Retina (tissue), 1 donor: ENCODE measurements at regions not wholly inside any gene's neighbourhood (a gene's known extent, or its start where the extent isn't known, plus 50 kb on each side); places are given as distances from the start of the nearest gene placed in this dataset.
A peak's percentile ranks its signal among the peaks of the same experiment; 100 is the strongest.
"Not testable (repeated sequence)": the region's sequence is repeated elsewhere in the genome, so short reads cannot be mapped to it uniquely, and the experiment has no call there.

ENCODE experiments used
- DNase-seq: peaks from one replicate; pipeline ENCODE4 v3.0.0-alpha.2; 2016

DNA sequence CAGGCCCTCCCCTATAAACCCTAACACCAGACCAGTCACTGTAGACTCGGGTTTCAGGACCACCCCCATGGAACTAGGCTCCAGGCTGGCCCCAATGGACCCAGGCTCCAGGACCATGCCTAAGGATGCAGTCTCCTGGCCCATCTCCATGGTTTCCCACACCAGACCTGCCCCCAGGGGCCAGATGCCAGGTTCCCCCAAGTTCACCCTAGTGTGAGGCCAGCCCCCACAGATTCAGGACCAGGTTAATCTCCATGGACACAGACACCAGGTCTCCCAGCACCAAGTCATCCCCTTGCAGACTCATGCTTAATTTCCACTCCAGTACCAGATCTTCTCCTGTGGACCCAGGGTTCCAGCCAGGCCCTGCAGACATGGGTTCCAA lies 103.8 kb upstream of the LANCL2 start:
- DNase-seq, result no peak

DNA sequence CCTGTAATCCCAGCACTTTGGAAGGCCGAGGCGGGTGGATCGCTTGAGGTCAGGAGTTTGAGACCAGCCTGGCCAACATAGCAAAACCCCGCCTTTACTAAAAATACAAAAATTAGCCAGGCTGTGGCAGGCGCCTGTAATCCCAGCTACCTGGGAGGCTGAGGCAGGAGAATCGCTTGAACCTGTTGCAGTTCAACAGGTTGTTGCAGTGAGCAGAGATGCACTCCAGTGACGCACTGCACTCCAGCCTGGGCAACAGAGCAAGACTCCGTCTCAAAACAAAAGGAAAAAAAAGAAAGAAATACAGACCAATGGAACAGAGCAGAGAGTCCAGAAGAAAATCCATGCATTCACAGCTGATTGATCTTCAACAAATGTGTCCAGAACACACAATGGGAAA lies 99.8 kb upstream of the LANCL2 start:
- not testable (repeated sequence) for DNase-seq

DNA sequence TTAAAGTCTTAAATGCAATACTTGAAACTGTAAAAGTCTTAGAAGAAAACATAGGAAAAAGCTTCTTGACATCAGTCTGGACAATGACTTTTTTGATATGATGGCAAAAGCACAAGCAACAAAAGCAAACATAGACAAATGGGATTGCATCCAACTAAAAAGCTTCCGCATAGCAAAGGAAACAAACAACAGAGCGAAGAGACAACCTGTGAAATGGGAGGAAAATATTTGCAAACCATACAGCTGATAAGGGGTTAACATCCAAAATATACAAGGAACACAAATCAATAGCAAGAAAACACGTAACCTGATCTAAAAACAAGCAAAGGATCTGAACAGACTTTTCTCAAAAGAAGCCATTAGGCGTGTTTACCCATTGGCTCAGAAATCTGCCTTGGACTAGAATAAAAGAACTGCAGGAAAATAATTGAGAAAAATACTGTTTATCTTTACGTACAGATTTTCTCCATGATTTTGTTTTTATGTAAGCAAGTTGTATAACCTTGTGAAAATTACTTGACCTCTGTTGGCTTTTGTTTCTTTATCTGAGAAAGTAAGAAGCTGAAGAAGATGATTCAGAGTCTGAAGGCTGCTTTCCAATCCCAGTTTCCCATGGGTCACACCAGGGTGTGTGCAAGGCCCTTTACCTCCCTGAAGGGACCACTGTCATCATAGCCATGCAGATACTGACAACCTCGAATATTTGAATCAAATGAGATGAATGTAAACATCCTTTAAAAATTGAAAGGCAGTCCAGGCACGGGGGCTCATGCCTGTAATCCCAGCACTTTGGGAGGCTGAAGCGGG lies 99.1 kb upstream of the LANCL2 start:
- DNase-seq, result no peak

DNA sequence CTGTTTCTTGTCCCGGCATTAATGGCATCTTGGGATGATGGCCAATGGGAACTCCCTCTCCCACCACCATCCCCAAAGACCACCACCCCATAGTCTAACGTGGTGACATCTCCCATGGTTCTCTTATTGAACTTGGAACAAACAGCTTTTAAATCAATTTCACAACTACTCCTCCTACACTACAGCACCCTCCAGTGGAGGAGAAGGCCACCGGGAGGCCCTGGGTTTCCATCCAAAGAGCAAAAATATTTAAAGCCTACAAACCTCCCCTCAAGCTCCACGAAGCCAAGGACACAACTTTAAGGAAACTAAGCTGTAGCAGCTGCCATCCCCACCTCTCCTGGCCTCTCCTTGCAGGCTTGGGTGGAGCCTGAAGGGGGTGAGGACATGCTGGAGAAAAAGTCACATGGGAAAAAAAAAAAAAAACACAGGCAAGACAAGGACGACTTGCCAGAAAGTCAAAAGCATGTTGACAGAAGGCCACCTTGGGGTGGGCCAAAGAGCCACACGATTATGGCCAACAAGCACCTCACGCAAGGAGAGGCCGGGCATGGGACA lies 94.0 kb upstream of the LANCL2 start:
- no peak for DNase-seq

DNA sequence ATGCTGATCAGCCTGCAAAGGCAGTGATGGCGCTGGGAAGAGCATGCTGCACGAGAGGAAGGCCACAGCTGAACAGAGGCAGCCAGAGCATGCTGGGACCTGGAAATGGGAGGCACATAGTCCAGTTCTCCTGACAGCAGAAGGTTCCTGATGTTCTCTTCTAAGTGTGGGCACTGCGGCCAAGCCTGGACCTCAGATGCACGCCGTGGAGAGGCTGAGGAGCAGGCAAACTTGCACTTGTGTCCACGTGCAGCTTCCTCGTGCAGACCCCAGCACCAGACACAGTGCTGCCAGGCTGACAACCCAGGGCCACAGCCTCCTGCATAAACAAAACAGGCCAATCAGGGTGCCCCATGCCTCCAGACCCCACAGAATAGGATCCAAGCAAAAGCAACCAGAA lies 93.5 kb upstream of the LANCL2 start:
- DNase-seq, result no peak

DNA sequence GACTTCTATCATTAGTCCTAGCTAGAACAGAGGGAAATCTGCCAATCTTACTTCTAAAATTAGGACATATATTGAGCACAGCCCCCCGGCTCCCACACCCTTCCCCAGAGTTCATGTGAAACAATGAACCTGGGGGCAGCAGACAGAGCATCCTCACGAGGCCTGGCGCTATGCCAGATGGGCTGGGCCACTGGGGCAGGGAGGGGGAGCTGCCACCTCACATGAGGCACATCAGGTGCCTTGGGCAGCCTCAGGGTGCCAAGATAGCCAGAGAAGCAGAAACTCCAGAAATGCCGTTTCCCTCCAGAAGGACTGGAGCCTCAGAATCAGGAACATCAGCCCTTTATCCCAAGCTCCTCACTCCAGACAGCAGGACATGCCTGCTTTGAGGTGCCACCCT lies 92.8 kb upstream of the LANCL2 start:
- DNase-seq, result no peak

DNA sequence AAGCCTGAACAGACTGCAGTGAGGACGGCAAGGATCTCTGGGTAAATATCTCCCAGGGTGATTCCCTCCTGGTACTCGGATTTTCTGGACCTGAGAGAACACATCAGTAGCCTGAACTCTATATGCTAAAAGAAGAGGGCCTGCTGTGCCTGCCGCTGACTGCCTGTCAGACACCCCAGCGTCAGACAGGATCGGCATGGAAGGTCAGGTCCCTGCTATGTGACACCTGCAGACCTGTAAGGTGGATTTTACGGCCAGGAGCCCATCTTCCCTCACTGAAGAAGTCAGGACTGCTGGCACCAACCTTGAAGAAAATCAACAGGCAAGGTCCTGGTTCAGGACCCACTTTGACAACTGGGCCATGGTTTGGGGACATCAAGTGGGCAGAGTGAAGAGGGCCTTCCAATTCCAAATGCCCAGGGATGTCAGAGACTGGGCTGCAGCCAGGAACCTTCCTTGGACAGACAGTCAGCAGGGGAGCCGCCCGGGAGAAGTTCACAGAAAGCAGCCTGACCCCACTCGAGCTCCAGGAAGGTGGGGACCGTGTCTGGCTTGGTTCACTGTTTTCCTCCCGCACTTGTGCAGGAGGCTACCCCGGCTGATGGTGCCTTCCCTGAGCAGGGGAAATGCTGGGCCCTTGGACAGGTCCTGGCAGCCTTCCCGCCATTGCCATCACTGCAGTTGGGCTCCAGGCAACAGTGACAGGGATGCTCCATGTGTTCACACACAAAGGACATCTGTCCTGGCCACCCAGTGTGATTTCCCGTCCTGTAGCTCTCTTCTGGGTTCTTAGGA lies 91.8 kb upstream of the LANCL2 start:
- no peak for DNase-seq

DNA sequence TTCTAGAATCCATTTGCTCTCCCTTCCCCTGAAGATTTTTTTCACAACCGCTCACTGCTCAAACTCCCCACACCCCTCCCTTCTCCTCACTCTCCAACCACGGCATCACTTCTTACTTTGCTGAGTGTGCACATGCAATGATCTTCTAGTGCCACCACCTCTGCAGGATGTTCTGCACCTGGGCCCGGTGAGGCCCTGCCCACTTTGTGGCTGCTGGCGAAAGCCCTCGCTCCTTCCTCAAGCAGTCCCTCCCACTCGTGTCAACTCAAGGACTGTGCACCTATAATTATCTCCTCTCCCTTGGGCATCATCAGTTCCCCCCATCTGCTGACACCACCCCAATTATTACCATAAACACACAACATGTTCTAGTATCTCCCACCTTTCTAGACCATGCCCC lies 91.0 kb upstream of the LANCL2 start:
- no peak for DNase-seq

DNA sequence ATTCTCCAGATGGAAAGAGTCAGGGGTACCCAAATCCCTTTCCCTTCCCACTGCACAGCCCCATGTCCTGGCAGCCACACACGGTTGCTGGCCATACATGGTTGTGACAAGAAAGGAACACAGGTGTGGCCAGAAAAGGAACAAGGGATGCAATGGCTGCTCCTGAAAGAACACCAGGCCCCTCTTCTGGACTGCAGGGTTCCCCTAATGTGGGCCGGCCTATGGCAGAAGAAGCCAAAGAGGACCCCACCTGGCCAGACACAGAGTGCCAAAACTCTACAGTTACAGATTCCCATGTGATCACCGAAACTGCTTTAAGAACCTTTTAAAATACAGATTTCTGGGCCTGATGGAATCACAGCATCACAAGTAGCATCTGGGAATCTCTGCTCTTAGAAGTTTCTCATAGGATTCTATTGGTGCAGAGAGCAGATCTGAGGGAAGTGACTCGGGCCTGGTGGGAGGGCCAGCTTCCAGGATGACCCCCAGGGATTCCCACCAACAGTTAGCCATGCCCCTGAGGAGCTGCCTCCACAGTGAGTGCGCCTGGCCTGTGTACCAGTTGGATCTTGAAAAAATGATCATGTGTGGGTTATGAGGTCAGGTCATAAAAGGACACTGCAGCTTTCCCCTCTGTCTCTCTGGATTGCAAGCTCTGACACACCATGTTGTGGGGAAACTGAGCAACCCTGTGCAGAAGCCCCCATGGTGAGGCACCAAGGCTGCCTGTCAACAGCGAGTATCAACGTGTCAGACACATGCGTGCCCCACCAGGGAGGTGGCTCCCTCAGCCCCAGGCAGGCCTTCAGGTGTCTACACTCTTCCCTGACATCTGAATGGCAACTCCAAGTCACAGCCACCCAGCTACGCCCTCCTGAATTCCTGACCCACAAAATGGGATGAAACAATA lies 89.6 kb upstream of the LANCL2 start:
- no peak for DNase-seq

DNA sequence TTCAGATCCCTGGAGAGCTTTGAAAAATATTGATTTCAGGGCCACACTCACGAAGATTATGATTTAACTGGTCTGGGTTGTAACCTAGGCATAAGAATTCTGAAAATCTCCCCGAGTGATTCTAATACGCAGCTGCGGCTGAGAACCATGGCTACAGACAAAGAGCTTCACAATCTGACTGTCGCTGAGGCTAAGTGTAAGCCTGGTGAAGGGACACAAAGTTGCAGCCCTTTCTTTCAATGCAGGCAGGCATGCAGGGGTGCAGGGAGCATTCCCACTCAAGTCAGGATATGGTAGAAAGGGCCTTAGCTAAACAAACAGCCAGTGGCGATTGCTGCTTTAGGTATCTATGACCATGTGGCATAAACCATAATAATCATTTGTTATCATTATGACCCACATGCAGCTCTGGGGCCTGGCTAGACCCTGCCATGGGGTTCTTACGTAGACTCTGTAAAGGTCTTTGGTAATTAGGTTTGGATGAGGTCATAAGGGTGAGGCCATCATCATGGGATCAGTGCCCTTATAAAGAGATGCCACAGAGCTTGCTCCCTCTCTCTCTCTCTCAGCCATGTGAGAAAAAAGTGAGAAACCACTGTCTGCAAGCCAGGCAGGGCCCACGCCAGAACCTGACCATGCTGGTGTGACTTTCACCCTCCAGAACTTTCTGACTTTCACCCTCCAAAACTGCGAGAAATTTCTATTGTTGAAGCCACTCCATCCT lies 88.4 kb upstream of the LANCL2 start:
- DNase-seq, result no peak

DNA sequence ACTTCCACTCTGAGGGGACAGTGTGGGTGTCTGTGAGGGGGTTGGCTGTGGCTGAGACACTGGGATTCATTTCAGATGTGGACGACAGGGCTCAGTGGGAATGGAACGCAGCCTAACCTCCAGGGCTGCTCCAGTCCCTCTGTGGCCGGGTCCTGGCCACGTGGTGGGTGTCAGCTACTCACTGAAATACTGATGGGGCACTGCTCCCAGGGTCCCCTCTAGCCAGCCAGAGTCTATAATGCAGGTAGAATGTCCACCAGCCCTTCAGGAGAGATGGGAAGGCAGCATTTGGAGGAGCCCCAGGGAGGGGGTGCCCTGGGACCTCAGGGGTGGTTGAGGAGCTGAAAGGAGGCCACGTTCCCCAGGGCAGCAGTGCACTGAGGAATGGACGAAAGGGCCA lies 87.2 kb upstream of the LANCL2 start:
- no peak for DNase-seq

DNA sequence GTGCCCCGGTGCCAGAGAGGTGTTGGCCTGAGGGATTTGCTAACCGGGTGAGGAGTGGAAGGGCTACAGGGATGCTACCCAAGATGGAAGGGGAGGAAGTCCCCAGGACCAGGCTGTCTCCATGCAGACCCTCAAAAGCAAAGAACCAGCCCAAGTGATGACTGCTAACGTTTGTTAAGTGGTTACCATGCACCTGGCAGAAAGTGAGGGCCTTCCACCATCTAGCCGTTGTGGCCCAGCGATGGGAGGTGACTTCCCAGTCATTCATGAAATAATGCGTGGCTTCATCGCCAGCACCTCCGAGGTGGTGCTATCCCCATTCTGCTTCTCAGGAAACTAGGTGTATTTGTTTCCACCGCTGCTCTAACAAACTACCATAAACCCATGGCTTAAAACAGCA lies 86.8 kb upstream of the LANCL2 start:
- no peak for DNase-seq

DNA sequence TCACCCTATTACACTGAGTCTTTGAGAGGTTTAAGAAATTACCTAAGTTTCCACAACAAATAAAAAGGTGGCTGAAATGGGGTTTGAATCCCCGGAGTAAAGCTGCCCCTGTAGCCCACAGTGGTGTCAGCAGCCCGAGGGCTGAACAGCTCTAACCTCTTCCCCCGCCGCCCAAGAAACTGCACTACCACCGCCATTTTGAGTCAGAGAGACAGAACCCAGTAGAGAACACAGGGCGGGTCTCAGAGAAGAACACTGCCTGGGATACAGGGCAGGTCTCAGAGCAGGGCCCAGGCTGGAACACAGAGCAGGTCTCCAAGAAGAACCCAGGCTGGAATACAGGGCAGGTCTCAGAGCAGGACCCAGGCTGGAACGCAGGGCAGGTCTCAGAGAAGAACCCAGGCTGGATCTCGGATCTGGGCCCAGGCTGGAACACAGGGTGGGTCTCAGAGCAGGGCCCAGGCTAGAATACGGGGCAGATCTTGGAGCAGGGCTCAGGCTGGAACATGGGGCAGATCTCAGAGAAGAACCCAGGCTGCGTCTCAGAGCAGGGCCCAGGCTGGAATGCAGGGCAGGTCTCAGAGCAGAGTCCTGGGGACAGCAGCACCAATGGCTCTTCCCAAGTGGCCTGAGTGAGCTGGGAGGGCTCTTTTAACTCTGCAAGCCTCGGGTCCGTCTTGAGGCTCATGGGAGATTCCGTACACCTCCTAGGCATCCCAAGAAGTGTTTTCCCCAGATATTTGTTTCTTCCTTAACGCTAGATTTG lies 85.9 kb upstream of the LANCL2 start:
- no peak for DNase-seq

DNA sequence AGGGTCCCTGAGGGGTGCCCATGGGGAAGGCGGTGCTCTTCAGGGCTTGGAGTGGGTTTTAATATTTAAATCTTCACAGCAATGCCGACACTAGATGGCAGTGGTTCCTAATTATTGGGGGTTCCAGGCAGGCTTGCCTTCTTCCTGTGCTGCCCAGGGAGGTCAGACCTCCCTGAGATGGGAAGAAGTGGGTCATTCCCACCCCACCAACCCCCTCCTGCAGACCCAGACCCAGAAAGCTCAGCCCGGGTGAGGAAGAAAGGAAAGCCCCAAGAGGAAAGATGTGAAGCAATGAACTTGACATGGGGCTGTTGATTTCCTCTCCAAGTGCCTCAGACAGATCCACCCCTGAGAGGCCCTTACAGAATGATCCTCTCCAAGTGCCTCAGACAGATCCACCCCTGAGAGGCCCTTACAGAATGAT lies 85.1 kb upstream of the LANCL2 start:
- peak; percentile 85 for DNase-seq

DNA sequence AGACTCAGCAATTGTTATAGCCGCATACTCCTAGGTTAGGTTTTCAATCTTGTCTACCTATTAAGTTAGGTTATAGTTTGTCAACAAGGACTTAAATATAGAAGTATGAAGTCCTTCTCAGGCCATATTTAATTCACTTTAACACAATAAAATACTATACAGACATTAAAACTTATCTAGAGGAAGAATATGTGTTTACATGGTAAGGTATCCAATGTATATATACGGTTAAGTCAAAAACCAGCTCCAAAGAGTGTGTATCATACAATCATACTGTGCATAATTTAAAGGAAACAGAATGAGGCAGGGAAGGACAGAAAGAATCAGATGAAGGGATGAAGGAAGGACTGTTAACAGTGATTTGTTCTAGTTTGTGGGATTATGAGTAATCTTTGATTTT lies 79.5 kb upstream of the LANCL2 start:
- DNase-seq, result no peak

DNA sequence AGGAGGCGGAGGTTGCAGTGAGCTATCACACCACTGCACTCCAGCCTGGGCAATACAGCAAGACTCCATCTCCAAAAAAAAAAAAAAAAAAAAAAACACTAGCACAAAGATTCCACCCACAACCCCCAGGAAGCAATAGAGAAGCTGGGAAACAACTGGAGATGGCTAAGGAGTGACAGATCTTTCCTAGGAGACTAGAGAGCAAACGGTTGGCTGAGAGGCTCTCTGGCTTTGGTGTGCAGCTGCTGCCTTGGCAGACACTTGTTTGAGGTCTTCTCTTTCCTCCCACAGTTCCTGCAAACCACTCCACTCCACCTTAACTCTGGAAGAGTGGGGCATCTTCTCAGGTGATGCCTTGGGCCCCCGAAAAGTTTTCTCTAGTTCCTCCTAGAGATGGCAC lies 78.5 kb upstream of the LANCL2 start:
- DNase-seq, result no peak

DNA sequence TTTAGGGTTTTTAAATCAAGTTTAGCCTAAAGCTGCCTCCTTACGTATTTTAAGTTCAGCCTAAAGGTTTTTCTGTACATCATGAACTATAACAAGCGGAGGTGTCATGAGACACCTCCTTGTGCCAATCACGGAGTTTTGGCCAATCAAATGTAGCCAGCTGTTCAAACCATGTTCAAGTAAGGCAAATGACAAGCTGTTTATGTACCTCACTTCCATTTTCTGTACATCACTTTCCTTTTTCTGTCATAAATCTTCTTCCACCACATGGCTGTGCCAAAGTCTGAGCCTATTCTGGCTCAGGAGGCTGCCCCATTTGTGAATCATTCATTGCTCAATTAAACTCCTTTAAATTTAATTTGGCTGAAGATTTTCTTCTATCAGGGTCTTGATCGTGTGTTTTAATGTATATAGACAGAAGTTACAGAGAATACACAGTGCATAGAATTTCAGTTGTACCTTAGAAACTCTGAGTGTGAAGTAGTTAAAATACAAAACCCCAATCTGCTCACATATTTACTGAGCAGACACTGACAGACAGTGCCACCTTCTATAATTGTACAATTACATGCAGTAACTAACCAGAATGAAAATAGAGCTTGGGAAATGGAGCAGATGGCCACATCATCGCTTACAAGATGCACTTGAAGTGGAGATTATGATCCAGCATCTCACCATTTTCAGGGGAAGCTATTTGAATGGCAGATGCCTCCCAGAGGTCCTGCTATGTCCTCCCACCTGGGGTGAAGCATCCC lies 76.9 kb upstream of the LANCL2 start:
- DNase-seq, result no peak

DNA sequence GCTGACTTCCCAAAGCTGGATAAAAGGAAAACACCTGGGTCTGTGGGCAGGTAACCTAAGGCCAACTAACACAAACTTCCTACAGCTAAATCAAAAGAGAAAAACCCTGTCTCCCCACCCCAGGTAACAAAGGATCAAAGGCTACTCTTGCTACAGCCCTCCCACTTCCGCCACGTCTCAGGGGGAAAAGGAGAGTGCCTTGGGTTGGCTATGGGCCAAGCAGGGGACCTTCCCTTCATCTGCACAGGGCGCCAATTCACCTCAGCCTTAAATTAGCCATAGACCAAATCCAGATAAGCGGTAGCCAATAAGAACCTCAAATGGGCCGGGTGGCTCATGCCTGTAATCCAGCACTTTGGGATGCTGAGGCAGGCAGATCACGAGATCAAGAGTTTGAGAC lies 69.1 kb upstream of the LANCL2 start:
- no peak for DNase-seq

DNA sequence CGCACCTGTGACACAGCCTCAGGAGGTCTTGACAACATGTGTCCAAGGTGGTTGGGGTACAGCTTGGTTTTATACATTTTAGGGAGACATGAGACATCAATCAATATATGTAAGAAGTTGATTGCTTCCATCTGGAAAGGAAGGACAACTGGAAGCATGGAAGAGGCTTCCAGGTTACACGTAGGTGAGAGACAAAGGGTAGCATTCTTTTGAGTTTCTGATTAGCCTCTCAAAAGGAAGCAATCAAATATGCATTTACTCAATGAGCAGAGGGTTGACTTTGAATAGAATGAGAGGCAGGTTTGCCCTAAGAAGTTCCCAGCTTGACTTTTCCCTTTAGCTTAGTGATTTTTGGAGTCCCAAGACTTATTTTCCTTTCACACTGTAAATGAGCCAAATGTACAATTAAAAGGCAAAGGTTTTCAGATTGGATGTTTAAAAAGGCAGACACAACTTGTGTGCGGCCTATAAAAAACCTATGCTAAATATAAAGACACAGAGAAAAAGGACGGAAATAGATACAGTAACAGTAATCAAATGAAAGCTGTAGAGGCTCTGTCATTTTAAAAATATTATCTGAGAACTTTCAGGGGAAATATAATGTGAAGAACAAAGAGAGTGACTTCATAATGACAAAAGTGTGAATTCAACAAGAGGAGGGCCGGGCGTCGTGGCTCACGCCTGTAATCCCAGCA lies 65.7 kb upstream of the LANCL2 start:
- no peak for DNase-seq

DNA sequence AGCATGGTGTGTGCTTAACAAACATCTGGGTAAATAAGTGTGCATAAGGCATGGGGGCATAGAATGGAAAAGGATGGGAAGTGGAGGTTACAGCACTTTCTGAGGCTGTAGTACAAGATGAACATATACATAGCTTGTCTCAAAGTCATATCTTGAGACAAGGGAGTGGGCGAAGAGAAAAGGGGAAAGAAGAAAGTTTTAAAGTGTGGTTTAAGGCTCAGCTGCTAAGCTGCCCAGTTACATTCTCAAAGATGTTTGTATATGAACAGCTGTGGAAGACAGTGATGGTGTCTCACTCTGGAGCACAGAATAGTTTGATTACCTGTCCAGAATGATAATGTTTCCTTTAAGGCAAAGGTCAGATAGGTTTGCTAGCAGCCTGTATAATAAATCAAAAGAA lies 61.9 kb upstream of the LANCL2 start:
- no peak for DNase-seq
